Fibroblast of skin of right biceps (primary cell): ENCODE measurements at regions not wholly inside any gene's neighbourhood (a gene's known extent, or its start where the extent isn't known, plus 50 kb on each side); places are given as distances from the start of the nearest gene placed in this dataset.
"Not testable (repeated sequence)": the region's sequence is repeated elsewhere in the genome, so short reads cannot be mapped to it uniquely, and the experiment has no call there.

Experiments
- DNase-seq: peaks from one replicate; pipeline ENCODE4 v3.0.0-alpha.2; 2013

DNA sequence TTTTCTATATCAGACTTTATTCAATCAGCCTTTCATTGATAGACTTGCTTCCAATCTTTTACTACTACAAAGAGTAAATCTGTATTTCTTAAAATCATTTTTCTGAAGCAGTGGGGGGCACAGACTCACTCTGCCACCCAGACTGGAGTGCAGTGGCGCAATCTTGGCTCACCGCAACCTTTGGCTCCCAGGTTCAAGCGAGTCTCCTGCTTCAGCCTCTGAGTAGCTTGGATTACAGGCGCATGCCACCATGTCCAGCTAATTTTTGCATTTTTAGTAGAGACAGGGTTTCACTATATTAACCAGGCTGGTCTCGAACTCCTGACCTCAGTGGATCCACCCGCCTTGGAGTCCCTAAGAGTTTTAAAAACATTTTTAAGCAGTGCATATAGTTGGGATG lies 270.6 kb upstream of the REG3G start:
- DNase-seq: no peak

DNA sequence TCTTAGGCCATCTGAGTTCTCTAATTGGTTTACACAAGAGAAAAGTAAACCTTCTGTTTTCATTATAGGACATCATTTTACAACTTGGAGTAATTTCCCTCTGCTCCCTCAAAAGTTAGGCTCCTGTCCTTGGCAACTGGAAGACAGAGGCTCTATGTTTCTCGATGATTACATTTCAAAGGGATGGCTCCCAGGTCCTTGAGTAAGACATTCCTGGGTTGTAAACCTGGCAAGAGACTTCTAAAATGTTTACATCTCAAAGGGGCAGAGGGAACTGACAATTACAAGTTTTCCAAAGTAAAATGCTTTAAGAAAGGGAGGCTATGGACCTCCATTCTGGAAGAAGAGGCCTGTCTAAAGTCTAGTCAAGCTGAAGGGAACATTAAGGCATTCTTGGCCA lies 268.3 kb upstream of the REG3G start:
- no peak for DNase-seq

DNA sequence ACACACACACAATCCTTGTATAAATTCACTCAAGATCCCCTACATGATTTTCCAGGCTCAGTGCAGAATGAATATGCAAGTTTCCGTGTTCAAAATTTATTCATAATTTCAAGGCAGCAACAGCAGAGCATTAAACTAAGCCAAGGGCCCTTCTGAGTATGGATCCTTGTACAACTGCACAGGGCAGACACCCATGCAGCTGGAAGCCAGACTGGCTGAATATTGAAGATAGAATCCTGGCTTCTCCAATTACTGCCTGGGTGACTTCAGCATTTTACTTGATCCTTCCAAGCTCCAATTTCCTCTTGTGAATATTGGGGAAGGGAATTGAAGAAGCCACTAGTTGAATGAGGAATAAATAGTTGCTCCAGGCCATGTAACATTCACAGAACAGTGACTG lies 267.9 kb upstream of the REG3G start:
- no peak for DNase-seq

DNA sequence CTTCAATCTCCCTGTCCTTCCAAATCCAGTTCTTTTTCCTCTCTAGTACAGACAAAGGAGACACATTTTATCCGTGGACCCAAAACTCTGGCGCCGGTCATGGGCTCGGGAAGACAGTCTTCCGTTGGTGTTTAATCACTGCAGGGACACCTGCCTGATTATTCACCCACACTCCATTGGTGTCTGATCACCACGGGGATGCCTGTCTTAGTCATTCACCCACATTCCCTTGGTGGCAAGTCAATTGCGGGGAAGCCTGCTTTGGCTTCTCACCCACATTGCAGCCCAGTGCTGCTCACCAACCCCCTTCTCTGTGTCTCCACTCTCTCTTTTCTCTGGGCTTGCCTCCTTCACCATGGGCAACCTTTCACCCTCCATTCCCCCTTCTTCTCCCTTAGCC lies 266.7 kb upstream of the REG3G start:
- not testable (repeated sequence) for DNase-seq

DNA sequence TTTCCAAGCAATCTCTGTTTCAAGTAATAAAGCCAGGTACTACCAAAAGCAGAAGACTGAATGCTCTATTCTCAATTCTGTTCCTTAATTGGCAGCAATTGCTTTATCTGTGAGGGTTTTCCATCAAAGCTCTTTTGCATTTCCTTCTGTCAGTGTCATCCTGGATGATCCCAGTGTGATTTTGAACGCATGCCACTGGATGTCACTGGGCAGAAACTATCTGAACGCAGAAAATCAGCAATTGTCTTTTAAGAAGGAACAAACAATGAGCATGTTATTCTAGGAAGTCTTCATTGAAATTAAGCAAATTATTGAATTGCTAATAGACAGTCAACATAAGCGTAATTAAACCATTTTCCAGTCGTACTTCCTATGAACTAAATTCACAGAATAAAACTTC lies 259.0 kb upstream of the REG3G start:
- DNase-seq: no peak

DNA sequence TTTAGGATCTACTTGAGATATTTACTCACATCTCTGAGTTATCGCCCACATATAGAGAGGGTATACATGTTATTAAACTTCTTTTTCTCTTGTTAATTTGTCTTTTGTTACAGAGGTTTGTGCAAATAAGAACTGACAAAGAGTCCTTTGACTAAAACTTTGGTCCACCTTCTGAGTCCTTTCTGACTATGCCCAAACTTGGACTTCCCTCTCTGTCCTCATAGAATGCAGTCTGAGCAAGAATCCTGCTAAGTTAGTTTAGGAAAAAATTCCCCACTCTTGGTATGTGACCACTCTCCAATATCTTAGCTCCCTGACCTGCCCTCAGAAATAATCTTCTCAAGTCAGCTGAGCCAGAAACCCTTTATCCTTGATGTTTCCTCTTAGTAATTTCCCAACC lies 257.5 kb upstream of the REG3G start:
- DNase-seq: no peak

DNA sequence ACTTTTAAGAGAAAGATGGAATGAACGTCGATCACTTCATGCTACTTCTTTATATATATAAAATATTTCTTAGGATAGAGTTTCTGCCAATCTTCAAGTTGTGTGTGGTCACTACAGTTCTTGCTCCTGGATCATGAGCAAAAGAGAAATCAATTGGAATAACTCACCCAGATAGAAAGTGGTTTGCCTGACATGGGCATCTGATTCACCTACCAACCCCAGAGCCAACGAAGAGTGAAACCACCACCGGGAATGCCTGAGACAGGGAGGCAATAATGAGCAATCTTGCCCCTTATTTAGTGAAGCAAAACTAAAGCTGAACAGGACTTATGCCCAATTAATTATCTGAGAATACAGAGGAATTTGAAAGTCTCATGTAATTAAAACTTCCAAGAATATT lies 250.2 kb upstream of the REG3G start:
- DNase-seq: no peak

DNA sequence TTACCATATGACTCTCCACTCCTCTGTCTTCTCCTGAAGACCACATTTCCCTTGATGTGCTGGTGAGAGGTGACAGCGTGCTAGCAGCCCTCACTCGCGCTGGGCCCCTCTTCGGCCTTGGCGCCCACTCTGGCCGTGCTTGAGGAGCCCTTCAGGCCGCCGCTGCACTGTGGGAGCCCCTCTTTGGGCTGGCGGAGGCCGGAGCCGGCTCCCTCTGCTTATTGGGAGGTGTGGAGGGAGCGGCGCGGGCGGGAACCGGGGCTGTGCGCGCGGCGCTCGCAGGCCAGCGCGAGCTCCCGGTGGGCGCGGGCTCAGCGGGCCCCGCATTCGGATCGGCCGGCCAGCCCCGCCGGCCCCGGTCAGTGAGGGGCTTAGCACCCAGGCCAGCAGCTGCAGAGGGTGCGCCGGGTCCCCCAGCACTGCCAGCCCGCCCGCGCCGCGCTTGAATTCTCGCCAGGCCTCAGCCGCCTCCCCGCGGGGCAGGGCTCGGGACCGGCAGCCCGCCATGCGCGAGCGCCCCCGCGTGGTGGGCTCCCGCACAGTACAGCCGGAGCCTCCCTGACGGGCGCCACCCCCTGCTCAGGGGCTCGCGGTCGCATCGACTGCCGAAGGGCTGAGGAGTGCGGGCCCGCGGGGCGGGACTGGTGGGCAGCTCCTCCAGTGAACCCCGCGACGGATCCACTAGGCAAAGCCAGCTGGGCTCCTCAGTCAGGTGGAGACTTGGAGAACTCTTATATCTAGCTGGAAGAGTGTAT lies 246.6 kb upstream of the REG3G start:
- DNase-seq: no peak

DNA sequence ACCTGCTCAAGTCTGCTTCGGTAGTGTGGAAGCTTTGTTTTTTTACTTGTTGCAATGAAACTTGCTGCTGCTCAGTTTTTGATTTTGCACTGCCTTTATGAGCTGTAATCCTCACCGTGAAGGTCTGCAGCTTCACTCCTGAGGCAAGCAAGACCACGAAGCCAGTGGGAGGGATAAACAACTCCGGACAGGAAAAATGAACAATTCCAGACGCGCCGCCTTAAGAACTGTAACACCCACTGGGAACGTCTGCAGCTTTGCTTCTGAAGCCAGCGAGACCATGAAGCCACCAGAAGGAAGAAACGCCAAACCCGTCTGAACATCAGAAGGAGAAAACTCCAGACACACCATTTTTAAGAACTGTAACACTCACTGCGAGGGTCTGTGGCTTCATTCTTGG lies 245.7 kb upstream of the REG3G start:
- DNase-seq: no peak

DNA sequence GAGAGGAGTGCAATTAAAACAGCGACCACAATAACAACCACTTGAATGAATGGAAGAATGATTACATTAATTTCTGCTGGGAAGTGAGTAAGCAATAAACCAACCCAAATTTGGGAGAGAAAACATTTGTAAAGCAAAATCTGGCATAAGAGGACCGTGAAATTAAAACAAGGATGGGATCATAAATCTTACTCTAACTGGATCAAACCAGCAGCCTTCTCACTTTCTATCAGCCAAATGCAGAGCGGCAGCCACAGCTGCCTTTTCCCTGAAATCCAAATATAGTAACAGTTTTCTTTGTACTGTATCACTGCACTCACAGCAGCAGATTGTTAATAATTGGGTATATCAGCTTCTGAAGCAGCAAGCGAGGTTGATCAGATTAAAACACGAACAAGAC lies 245.2 kb upstream of the REG3G start:
- DNase-seq: no peak

DNA sequence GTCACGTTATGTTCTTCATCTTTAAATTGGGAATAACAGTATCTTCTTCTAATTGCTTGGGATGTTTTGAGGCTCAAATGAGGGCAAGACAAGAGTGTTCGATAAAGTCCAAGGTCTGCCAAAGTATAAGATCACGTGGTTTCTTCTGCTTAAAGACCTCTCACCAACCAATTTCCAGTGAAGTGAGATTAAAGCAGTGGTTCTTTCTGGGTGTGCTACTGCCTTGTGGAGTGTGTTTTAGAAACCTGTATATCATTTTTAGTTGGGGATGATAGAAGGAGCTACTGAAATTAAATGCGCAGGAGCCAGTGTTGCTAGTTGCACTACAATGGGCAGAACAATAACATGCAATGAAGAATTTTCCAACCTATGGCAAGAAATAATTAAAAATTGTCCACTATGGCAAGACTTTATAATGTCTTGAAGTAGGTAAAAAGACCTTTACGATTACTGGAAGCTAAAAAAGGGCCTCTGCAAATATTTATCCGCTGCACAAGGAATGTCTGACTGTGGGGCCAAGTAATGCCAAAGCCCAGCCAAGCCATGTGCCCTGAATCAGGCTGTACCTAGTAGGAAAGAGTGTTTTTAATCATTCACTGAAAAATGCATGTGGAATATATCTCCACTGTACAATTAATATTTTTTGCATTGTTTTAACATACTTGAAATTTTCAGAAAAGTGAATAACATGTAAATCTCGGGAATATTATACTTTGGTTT lies 244.5 kb upstream of the REG3G start:
- DNase-seq: no peak

DNA sequence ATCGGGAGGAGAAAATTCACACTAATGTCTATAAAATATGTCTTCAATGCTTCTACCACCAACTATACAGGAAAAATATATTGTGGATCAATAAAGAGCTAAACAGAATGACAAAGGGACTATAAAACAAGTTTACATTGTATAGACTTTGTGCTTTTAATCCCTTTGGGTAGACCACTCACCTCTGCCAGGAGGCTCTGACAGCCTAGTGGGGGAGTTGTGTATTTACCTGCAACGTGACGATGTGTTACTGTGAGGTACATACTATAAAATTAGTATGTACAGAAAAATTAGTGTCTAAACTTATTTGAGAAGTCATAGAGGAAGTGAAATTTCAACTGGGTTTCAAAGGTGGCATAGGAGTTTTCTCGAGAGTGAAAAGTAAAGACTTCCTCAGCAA lies 243.3 kb upstream of the REG3G start:
- DNase-seq: no peak

DNA sequence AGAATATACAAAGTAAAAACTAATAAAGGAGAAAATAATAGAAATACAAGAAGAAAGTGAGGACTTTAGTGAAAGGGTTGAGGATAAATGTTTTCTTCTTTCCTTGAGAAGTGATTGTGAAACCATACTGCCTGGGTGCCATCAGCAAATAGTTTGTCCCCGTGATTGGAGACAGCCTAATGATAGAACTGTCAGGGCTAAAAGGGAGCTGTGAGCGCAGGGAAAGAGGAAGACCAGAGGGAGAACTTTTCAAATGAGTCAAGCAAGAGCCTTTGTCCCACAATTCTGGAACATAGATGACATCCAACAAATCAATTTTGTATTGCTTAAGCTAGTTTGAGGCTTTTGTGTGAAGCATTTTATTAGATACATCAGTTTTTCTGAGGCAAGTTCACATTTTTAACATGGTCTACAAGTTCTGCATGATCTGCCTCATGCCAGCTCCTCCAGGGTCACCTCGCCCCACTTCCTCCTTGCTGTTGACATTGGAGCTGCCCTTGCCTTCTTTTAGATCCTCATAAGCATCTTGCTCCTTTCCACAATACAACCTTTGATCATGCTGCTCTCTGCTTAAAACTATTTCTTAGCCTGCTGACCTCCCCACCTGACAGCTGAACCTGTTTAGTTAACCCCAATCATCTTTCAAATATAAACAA lies 213.4 kb upstream of the REG3G start:
- DNase-seq: no peak

DNA sequence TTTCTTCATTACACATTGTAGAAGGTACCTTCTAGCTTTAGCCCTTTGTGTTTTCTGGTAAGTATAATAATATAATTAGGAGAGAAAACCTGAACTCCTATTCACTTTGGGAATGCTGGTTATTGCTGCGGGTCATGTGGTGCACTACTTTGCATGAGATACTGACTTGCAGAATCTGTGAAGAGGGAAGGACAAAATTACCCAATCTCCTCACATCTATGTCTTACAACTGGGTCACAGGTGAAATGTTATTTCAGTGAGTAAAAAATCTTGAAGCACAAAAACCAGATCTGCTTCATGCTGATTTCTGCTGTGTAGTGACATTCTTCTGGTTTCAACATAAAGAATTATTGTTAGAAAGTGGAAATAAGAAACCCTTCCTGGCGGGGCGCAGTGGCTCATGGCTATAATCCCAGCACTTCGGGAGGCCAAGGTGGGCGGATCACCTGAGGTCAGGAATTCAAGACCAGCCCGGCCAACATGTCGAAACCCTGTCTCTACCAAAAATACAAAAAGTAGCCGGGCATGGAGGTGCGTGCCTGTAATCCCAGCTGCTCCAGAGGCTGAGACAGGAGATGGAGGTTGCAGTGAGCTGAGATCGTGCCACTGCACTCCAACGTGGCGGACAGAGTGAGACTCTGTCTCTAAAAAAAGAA lies 211.0 kb upstream of the REG3G start:
- DNase-seq: no peak

DNA sequence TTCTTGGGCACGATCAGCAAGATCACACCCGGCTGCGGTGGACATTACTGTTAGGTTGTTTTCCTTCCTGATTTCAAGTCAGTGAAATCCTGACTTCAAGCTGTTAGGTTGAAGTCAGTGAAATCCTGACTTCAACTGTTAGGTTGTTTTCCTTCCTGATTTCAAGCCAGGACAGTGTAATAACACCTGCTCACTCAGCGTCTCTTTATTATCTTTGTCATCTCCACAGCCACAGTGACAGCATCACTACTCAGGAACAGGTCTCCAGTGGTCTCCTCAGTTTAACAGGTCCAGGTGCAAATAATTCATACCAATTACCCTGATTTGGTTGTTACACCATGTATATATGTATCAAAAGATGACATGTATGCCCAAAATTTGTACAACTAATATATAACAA lies 208.1 kb upstream of the REG3G start:
- DNase-seq: no peak

DNA sequence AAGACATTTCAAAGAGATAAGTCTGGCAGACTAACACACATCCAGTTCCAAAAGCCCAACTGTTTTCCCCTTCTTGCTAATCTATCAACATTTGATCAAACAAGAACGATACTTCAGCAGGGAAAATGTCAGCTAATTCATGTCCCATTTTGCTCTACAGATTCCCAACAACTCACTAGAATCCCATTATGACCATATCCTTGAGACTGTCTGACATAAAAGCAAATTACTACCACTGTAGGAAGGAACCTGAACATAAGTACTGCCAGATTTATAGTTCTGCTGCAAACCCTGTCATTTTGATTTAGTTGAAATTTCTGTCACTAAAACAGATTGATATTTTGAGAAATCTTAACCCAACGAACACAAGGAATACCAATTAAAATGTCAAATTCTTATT lies 193.0 kb upstream of the REG3G start:
- DNase-seq: no peak

DNA sequence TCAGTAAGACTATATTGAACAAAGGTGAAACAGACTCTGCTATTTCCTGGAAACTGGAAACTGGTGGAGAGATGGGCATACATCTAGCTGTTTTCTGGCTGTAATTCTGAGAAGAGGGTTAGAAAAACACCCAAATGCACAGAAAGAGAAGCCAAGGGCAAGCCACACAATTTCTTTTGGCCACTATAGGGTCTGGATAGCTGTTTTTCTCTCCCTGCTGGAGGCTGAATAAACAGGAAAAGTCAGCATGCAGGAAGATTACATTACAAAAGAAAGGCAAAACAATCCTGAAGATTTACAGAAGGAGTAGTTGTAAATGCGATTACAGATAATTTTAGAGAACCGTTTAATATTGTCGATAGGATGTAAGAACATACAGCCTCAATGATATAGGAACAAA lies 186.2 kb upstream of the REG3G start:
- no peak for DNase-seq

DNA sequence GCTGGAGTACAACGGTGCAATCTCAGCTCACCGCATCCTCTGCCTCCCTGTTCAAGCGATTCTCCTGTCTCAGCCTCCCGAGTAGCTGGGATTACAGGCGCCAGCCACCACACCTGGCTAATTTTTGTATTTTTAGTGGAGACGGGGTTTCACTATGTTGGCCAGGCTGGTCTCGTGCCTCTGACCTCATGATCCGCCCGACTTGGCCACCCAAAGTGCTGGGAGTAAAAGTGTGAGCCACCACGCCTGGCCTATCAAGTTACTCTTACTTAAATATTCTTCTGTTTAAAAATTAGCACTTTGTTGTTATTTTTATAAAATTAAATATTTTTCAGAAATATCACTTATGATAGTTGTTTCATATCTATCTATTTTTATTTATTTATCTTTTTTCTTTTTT lies 185.2 kb upstream of the REG3G start:
- DNase-seq: not testable (repeated sequence)

DNA sequence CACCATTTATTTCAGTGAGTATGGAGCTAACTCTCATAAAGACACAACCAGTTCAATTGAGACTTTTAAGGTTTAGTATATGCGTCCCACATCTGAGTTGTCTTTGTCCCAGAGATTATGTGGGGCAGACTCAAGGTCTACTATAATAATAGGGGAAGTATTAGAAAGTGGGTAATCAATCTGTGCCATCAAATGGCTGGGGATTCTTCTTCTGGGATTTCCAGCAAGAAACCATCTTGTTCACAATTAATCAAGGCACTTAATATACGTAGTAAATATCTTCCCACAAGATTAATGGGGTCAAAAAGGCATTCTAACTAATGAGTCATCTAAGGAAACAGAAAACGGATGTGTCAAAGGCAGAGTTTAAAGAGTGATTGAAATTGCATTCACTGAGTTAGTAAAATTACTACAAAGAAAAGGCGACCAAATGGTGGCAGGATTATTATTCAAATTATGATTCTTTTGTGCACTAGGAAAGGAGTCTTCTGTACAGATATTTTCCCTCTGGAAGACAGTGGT lies 179.8 kb upstream of the REG3G start:
- no peak for DNase-seq

DNA sequence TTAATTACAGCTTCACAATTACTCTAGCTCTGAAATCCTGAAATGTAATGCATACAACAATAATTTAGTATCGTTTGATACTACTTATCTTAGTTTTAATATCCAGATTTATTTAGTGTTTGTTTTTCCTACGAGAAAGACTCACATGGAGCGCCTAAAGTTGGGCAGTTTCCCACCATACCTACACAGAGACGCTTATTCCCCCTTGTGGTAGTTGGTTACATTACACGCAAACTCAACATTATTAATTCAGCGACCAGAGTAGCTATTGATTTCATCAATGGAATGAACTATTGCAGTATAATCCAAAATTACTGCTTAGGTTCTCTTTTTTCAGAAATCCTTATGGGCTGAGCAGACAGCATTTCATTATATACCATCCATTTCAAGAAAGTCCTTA lies 164.0 kb upstream of the REG3G start:
- DNase-seq: no peak

DNA sequence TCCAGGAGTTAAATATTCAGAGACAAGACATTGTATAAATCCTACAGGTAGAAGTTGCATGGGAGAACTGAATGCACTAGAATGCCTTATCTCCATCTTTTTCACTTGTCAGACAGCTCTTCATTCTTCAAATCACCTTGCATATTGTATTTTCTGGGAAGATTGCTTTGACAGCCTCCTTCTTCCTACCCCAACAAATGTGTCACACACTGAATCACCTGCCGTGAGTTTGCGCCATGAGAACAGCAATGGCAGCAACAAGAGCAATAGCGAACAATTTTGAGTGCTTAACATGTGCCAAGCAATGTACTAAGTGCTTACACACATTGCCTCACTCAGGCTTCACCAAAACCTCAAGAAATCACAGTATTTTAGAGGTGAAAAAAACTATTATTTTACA lies 161.3 kb upstream of the REG3G start:
- DNase-seq: no peak

DNA sequence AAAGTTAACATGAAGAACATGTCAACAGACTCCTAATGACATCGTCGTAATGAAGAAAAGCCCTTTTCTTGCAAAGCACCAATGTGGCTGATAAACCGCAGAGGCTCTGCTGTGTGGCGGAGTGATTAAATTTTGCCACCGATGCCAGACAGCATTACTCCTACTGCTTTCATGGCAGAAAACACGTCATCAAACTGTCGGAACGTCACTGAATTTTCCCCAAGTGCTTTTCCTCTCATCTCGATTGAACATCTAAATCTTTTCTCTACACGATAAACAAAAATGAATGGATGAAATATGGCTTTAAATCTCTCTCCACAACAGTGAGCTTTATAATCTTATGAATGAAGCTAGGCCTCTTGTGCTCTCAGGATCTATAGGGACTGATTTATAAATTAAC lies 159.8 kb upstream of the REG3G start:
- DNase-seq: no peak

DNA sequence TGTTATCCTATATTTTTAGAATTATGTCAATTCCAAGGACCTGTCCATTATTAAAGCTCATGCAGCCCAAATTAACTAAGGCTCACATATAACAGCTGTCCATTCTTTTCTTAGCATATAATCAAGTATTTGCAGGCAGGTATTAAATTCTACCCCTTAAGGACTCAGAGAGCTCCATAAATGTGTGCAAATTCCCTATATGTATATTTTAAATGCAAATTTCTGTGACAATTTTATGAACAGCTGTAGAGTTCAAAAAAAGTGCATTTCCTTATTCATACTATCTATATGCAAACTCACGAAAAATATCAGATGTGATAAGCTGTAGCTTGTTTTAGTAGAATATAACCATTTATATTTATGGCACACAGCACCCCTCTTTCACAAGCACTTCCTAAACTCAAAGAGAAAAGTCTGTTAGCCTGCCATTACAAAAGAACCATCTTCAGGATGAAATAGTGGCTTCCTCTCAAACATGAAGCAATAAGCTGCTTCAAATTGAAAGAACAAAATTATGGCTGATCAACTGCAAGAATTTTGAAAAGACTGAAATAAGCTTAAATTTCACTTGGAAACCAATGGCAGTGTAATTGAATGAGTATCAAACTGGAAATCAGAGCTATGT lies 155.0 kb upstream of the REG3G start:
- DNase-seq: no peak
